GM18861 (cell line): ENCODE measurements at regions not wholly inside any gene's neighbourhood (a gene's known extent, or its start where the extent isn't known, plus 50 kb on each side); places are given as distances from the start of the nearest gene placed in this dataset.

Source experiments
- ATAC-seq: cut with Tn5 transposase; IDR thresholded peaks from one replicate; pipeline ENCODE4 v1.9.1; 2021; ENCODE audit not compliant: unreplicated experiment

- ATAC-seq: no peak
Measured at GRCh38 chr1:198031086-198031485, 113.9 kb downstream of the LHX9 start.

- no peak for ATAC-seq
Measured at GRCh38 chr1:198032668-198033067, 115.5 kb downstream of the LHX9 start.

- no peak for ATAC-seq
Measured at GRCh38 chr1:198040880-198041279, 115.9 kb upstream of the NEK7 start.

- no peak for ATAC-seq
Measured at GRCh38 chr1:198042168-198042567, 114.6 kb upstream of the NEK7 start.

- no peak for ATAC-seq
Measured at GRCh38 chr1:198047913-198048312, 108.9 kb upstream of the NEK7 start.

GRCh38 chr1:198054510-198054909 lies 102.3 kb upstream of the NEK7 start:
- no peak for ATAC-seq

- ATAC-seq: peak; percentile 71
Measured at GRCh38 chr1:198056255-198056654, 100.5 kb upstream of the NEK7 start.

- ATAC-seq: no peak
Measured at GRCh38 chr1:198064181-198064580, 92.6 kb upstream of the NEK7 start.

- ATAC-seq: no peak
Measured at GRCh38 chr1:198068285-198068684, 88.5 kb upstream of the NEK7 start.

GRCh38 chr1:198072177-198072576 lies 84.6 kb upstream of the NEK7 start:
- no peak for ATAC-seq

- ATAC-seq: no peak
Measured at GRCh38 chr1:198075296-198075695, 81.5 kb upstream of the NEK7 start.

GRCh38 chr1:198079432-198079951 lies 77.3 kb upstream of the NEK7 start:
- no peak for ATAC-seq

- ATAC-seq: no peak
Measured at GRCh38 chr1:198082576-198082975, 74.2 kb upstream of the NEK7 start.

GRCh38 chr1:198083549-198083948 lies 73.2 kb upstream of the NEK7 start:
- no peak for ATAC-seq

- no peak for ATAC-seq
Measured at GRCh38 chr1:198084241-198084908, 72.4 kb upstream of the NEK7 start.

- ATAC-seq: no peak
Measured at GRCh38 chr1:198086051-198086745, 70.6 kb upstream of the NEK7 start.

- ATAC-seq: no peak
Measured at GRCh38 chr1:198087831-198088230, 69.0 kb upstream of the NEK7 start.

- no peak for ATAC-seq
Measured at GRCh38 chr1:198088360-198089071, 68.3 kb upstream of the NEK7 start.

GRCh38 chr1:198096390-198096789 lies 60.4 kb upstream of the NEK7 start:
- no peak for ATAC-seq

- ATAC-seq: no peak
Measured at GRCh38 chr1:198099755-198100154, 57.0 kb upstream of the NEK7 start.

GRCh38 chr1:198101716-198102453 lies 54.9 kb upstream of the NEK7 start:
- ATAC-seq: no peak
